ENCODE measurements at regions not wholly inside any gene's neighbourhood (a gene's known extent, or its start where the extent isn't known, plus 50 kb on each side); places are given as distances from the start of the nearest gene placed in this dataset.

GRCh38 chr11:37695283-37695682 is 1097.2 kb upstream of the RAG2 start:
- Histone ChIP-seq H3K9me3 (ENCODE audit: insufficient read depth, low read depth, low read length) (peaks cover 14% of the 10 kb centered on the region), H3K4me3 (ENCODE audit: insufficient read depth, low read depth, low read length) (no peak overlapping the region), H3K79me2 (ENCODE audit: insufficient read depth, low read length) (no peaks in the 10 kb centered on the region), H3K4me1 (ENCODE audit: insufficient read depth, low read length) (no peaks in the 10 kb centered on the region), H3K4me2 (ENCODE audit: low read length) (no peak overlapping the region), H3K9ac (ENCODE audit: low read length) (no peak overlapping the region), H3K36me3 (ENCODE audit: insufficient read depth, low read length) (no peaks in the 10 kb centered on the region), H3K27me3 (ENCODE audit: insufficient read depth, low read length) (no peaks in the 10 kb centered on the region), H3K27ac (ENCODE audit: low read depth, low read length) (no peak overlapping the region), H2AFZ (ENCODE audit: low read depth, low read length) (no peak overlapping the region), H4K20me1 (ENCODE audit: insufficient read depth, low read length) (no peaks in the 10 kb centered on the region)
- no peak overlapping the region for H3K4me3 Mint-ChIP-seq (ENCODE audit: unreplicated experiment)
- no peak overlapping the region for H3K27ac Mint-ChIP-seq (ENCODE audit: unreplicated experiment)
- H3K27me3 Mint-ChIP-seq (ENCODE audit: low read depth, unreplicated experiment), result no peaks in the 10 kb centered on the region
- peaks cover 12% of the 10 kb centered on the region for H3K9me3 Mint-ChIP-seq (ENCODE audit: unreplicated experiment)
- DNase-seq (ENCODE audit: low read depth) (no peak), FAIRE-seq (no peak)
- no peak for TF ChIP-seq EZH2 (IDR thresholded peaks at IDR 0.05; ENCODE audit: insufficient read depth, low read length)
- TF ChIP-seq CTCF (IDR thresholded peaks at IDR 0.05; ENCODE audit: insufficient read depth, low read depth, low read length), result no peak
- H3K36me3 Mint-ChIP-seq (ENCODE audit: low read depth, unreplicated experiment), result no peaks in the 10 kb centered on the region
- H3K4me1 Mint-ChIP-seq (ENCODE audit: low read depth, unreplicated experiment), result no peaks in the 10 kb centered on the region

- DNase-seq (ENCODE audit: low read depth) (peak; percentile 53), FAIRE-seq (no peak)
- Mint-ChIP-seq H3K36me3 (ENCODE audit: low read depth, unreplicated experiment) (no peaks in the 10 kb centered on the region), H3K9me3 (ENCODE audit: unreplicated experiment) (peaks cover 8% of the 10 kb centered on the region), H3K4me1 (ENCODE audit: low read depth, unreplicated experiment) (no peaks in the 10 kb centered on the region), H3K27ac (ENCODE audit: unreplicated experiment) (peak overlapping the region; percentile 12), H3K27me3 (ENCODE audit: low read depth, unreplicated experiment) (no peaks in the 10 kb centered on the region), H3K4me3 (ENCODE audit: unreplicated experiment) (no peak overlapping the region)
- Histone ChIP-seq H3K27me3 (ENCODE audit: insufficient read depth, low read length) (no peaks in the 10 kb centered on the region), H2AFZ (ENCODE audit: low read depth, low read length) (no peak overlapping the region), H3K9ac (ENCODE audit: low read length) (no peak overlapping the region), H3K36me3 (ENCODE audit: insufficient read depth, low read length) (no peaks in the 10 kb centered on the region), H3K27ac (ENCODE audit: low read depth, low read length) (no peak overlapping the region), H3K9me3 (ENCODE audit: insufficient read depth, low read depth, low read length) (peaks cover 9% of the 10 kb centered on the region), H3K4me3 (ENCODE audit: insufficient read depth, low read depth, low read length) (no peak overlapping the region), H3K4me1 (ENCODE audit: insufficient read depth, low read length) (no peaks in the 10 kb centered on the region), H3K79me2 (ENCODE audit: insufficient read depth, low read length) (no peaks in the 10 kb centered on the region), H3K4me2 (ENCODE audit: low read length) (no peak overlapping the region), H4K20me1 (ENCODE audit: insufficient read depth, low read length) (no peaks in the 10 kb centered on the region)
- TF ChIP-seq CTCF (IDR thresholded peaks at IDR 0.05; ENCODE audit: insufficient read depth, low read depth, low read length) (no peak), EZH2 (IDR thresholded peaks at IDR 0.05; ENCODE audit: insufficient read depth, low read length) (no peak)
These were observed 1091.9 kb upstream of the RAG2 start for GRCh38 chr11:37689951-37690350.

GRCh38 chr11:37688456-37688855 is 1090.4 kb upstream of the RAG2 start:
- TF ChIP-seq EZH2 (IDR thresholded peaks at IDR 0.05; ENCODE audit: insufficient read depth, low read length) (no peak), CTCF (IDR thresholded peaks at IDR 0.05; ENCODE audit: insufficient read depth, low read depth, low read length) (no peak)
- Mint-ChIP-seq H3K4me3 (ENCODE audit: unreplicated experiment) (no peak overlapping the region), H3K4me1 (ENCODE audit: low read depth, unreplicated experiment) (no peaks in the 10 kb centered on the region), H3K27me3 (ENCODE audit: low read depth, unreplicated experiment) (no peaks in the 10 kb centered on the region), H3K9me3 (ENCODE audit: unreplicated experiment) (no peaks in the 10 kb centered on the region), H3K27ac (ENCODE audit: unreplicated experiment) (no peak overlapping the region), H3K36me3 (ENCODE audit: low read depth, unreplicated experiment) (no peaks in the 10 kb centered on the region)
- FAIRE-seq (no peak), DNase-seq (ENCODE audit: low read depth) (no peak)
- H3K79me2 ChIP-seq (ENCODE audit: insufficient read depth, low read length), result no peaks in the 10 kb centered on the region
- H3K9me3 ChIP-seq (ENCODE audit: insufficient read depth, low read depth, low read length), result no peaks in the 10 kb centered on the region
- no peak overlapping the region for H3K27ac ChIP-seq (ENCODE audit: low read depth, low read length)
- H4K20me1 ChIP-seq (ENCODE audit: insufficient read depth, low read length), result no peaks in the 10 kb centered on the region
- H3K4me3 ChIP-seq (ENCODE audit: insufficient read depth, low read depth, low read length), result no peak overlapping the region
- H3K4me2 ChIP-seq (ENCODE audit: low read length), result no peak overlapping the region
- H3K27me3 ChIP-seq (ENCODE audit: insufficient read depth, low read length), result no peaks in the 10 kb centered on the region
- H3K9ac ChIP-seq (ENCODE audit: low read length), result no peak overlapping the region
- no peak overlapping the region for H2AFZ ChIP-seq (ENCODE audit: low read depth, low read length)
- no peaks in the 10 kb centered on the region for H3K4me1 ChIP-seq (ENCODE audit: insufficient read depth, low read length)
- no peaks in the 10 kb centered on the region for H3K36me3 ChIP-seq (ENCODE audit: insufficient read depth, low read length)
